Gastroesophageal sphincter (tissue), 3 donors: ENCODE measurements at regions not wholly inside any gene's neighbourhood (a gene's known extent, or its start where the extent isn't known, plus 50 kb on each side); places are given as distances from the start of the nearest gene placed in this dataset.

ENCODE experiments used
- POLR2A ChIP-seq, 2 donors: fragments of 450-650 bp; IDR thresholded peaks; one replicate each; pipeline ENCODE4 v1.6.1; 2017; ENCODE audit warnings: antibody characterized with exemption in 2 of 2, mild to moderate bottlenecking in 2 of 2, moderate library complexity in 1 of 2
- POLR2AphosphoS5 ChIP-seq: sonication (generic); formaldehyde crosslinking; IDR thresholded peaks from one replicate; pipeline ENCODE4 v1.6.1; 2017; ENCODE audit warnings: antibody characterized with exemption
- TF ChIP-seq, protein P1 (sequence below), 4 experiments: fragments of 200-600 bp in 2 of 4; fragments of 450-650 bp in 2 of 4; sonication (generic) in 1 of 4; IDR thresholded peaks; one replicate each; pipeline ENCODE4 v1.5.1; 2017 to 2019; ENCODE audit warnings: antibody characterized with exemption in 4 of 4, mild to moderate bottlenecking in 2 of 4, moderate library complexity in 2 of 4

DNA sequence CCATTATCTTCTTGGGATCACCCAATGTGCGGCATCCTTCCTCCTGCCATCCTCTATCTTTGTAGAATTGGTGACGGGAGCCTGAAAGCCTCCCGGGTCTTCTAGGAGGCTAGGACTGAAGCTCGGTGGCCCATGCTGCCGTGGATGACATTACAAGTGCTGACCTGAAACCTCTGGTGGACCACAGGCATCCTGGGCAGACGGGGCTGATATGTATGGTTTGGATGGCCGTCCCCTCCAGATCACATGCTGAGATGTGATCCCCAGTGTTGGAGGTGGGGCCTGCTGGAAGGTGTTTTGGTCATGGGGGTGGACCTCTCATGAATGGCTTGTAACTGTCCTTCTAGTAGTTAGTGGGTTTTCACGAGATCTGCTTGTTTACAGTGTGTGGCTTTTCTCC is 1525.8 kb downstream of the BRD1 start:
- TF ChIP-seq, protein P1, sequence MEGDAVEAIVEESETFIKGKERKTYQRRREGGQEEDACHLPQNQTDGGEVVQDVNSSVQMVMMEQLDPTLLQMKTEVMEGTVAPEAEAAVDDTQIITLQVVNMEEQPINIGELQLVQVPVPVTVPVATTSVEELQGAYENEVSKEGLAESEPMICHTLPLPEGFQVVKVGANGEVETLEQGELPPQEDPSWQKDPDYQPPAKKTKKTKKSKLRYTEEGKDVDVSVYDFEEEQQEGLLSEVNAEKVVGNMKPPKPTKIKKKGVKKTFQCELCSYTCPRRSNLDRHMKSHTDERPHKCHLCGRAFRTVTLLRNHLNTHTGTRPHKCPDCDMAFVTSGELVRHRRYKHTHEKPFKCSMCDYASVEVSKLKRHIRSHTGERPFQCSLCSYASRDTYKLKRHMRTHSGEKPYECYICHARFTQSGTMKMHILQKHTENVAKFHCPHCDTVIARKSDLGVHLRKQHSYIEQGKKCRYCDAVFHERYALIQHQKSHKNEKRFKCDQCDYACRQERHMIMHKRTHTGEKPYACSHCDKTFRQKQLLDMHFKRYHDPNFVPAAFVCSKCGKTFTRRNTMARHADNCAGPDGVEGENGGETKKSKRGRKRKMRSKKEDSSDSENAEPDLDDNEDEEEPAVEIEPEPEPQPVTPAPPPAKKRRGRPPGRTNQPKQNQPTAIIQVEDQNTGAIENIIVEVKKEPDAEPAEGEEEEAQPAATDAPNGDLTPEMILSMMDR (IDR thresholded peaks at IDR 0.05), result no peak
- TF ChIP-seq POLR2A (IDR thresholded peaks at IDR 0.05) (no peak), POLR2AphosphoS5 (no peak)
